ENCODE measurements at regions not wholly inside any gene's neighbourhood (a gene's known extent, or its start where the extent isn't known, plus 50 kb on each side); places are given as distances from the start of the nearest gene placed in this dataset.

- Histone ChIP-seq H3K36me3 (no peaks in the 10 kb centered on the region), H3K27me3 (no peaks in the 10 kb centered on the region), H3K4me3 (no peak overlapping the region), H3K27ac (no peak overlapping the region), H3K4me1 (peaks cover 0 to 3% (median 0%) of the 10 kb centered on the region in 4 donors), H3K9me3 (no peaks in the 10 kb centered on the region)
- ATAC-seq (ENCODE audit: low FRiP score in 2 of 2) (no peak), DNase-seq (no peak)
- TF ChIP-seq POLR2A (IDR thresholded peaks at IDR 0.05) (no peak), POLR2AphosphoS5 (IDR thresholded peaks at IDR 0.05) (no peak), CTCF (IDR thresholded peaks at IDR 0.05) (no peak), EP300 (IDR thresholded peaks at IDR 0.05) (no peak)
- 59 to 72% methylated on average over 2 of the region's 2 CpGs for WGBS, 2 donors
Observed at GRCh38 chr18:42586601-42587000, 528.9 kb downstream of the RIT2 start.

GRCh38 chr18:42588786-42589185, 526.7 kb downstream of the RIT2 start:
- no peak for ATAC-seq (ENCODE audit: low FRiP score in 2 of 2)
- Histone ChIP-seq H3K4me1 (peaks cover 0 to 3% (median 0%) of the 10 kb centered on the region in 4 donors), H3K27me3 (no peaks in the 10 kb centered on the region), H3K4me3 (no peak overlapping the region), H3K36me3 (no peaks in the 10 kb centered on the region), H3K9me3 (no peaks in the 10 kb centered on the region), H3K27ac (no peak overlapping the region)
- no peak for DNase-seq
- TF ChIP-seq EP300 (IDR thresholded peaks at IDR 0.05), result no peak
- no peak for TF ChIP-seq POLR2A (IDR thresholded peaks at IDR 0.05)
- TF ChIP-seq POLR2AphosphoS5 (IDR thresholded peaks at IDR 0.05), result no peak
- TF ChIP-seq CTCF (IDR thresholded peaks at IDR 0.05), result no peak
- 65 to 67% methylated on average over 3 of the region's 3 CpGs for WGBS, 2 donors

- Histone ChIP-seq H3K9me3 (no peaks in the 10 kb centered on the region), H3K4me1 (no peaks in the 10 kb centered on the region), H3K27me3 (no peaks in the 10 kb centered on the region), H3K27ac (no peak overlapping the region), H3K4me3 (no peak overlapping the region), H3K36me3 (no peaks in the 10 kb centered on the region)
- no peak for DNase-seq
- no peak for ATAC-seq (ENCODE audit: low FRiP score in 2 of 2)
- TF ChIP-seq EP300 (IDR thresholded peaks at IDR 0.05) (no peak), POLR2A (IDR thresholded peaks at IDR 0.05) (no peak), POLR2AphosphoS5 (IDR thresholded peaks at IDR 0.05) (no peak), CTCF (IDR thresholded peaks at IDR 0.05) (no peak)
Observed at GRCh38 chr18:42604820-42605219, 510.7 kb downstream of the RIT2 start.

GRCh38 chr18:42606886-42607495, 508.5 kb downstream of the RIT2 start:
- DNase-seq (no peak), ATAC-seq (ENCODE audit: low FRiP score in 2 of 2) (no peak)
- Histone ChIP-seq H3K27ac (no peak overlapping the region), H3K9me3 (no peaks in the 10 kb centered on the region), H3K27me3 (no peaks in the 10 kb centered on the region), H3K36me3 (no peaks in the 10 kb centered on the region), H3K4me1 (no peaks in the 10 kb centered on the region), H3K4me3 (no peak overlapping the region)
- TF ChIP-seq CTCF (IDR thresholded peaks at IDR 0.05) (no peak), EP300 (IDR thresholded peaks at IDR 0.05) (no peak), POLR2AphosphoS5 (IDR thresholded peaks at IDR 0.05) (no peak), POLR2A (IDR thresholded peaks at IDR 0.05) (no peak)
- WGBS, 2 donors, result 89 to 95% methylated on average over 4 of the region's 4 CpGs

- no peak overlapping the region for H3K4me3 ChIP-seq
- WGBS, 2 donors, result 83 to 88% methylated on average over 1 of the region's 1 CpG
- H3K27ac ChIP-seq, result no peak overlapping the region
- no peaks in the 10 kb centered on the region for H3K4me1 ChIP-seq
- no peak for TF ChIP-seq EP300 (IDR thresholded peaks at IDR 0.05)
- TF ChIP-seq CTCF (IDR thresholded peaks at IDR 0.05), result no peak
- TF ChIP-seq POLR2A (IDR thresholded peaks at IDR 0.05), result no peak
- TF ChIP-seq POLR2AphosphoS5 (IDR thresholded peaks at IDR 0.05), result no peak
- DNase-seq (no peak), ATAC-seq (ENCODE audit: low FRiP score in 2 of 2) (no peak)
- no peaks in the 10 kb centered on the region for H3K9me3 ChIP-seq
- no peaks in the 10 kb centered on the region for H3K27me3 ChIP-seq
- H3K36me3 ChIP-seq, result no peaks in the 10 kb centered on the region
Observed at GRCh38 chr18:42611134-42611533, 504.4 kb downstream of the RIT2 start.

All from upper lobe of left lung (tissue), 6 donors.